Left ventricle myocardium superior (tissue), 1 donor: ENCODE measurements at regions not wholly inside any gene's neighbourhood (a gene's known extent, or its start where the extent isn't known, plus 50 kb on each side); places are given as distances from the start of the nearest gene placed in this dataset.

Source experiments
- ATAC-seq: fragments of 200-7000 bp; cut with Tn5 transposase; one replicate; pipeline ENCODE4 v1.9.1; 2020; ENCODE audit warnings: mild to moderate bottlenecking, moderate library complexity
- DNase-seq: peaks from one replicate; pipeline ENCODE4 v3.0.0-alpha.2; 2020
- intact Hi-C: fragments of 100-400 bp; cut with micrococcal nuclease; formaldehyde crosslinking; loops from one replicate; pipeline ENCODE4 v1.11.0; 2022
- donor health status: DM: no; HTN: yes; CAD: no; lungs with severe emphysema.

- no peak for DNase-seq
- intact Hi-C loops: no loop called here
- ATAC-seq: no peak
These were observed 109.1 kb downstream of the DAD1 start for GRCh38 chr14:22479776-22480464.

- ATAC-seq (no peak), DNase-seq (no peak)
- intact Hi-C loops: no loop called here
These were observed 109.9 kb downstream of the DAD1 start for GRCh38 chr14:22479132-22479531.

GRCh38 chr14:22478670-22479069 lies 110.4 kb downstream of the DAD1 start:
- intact Hi-C loops: no loop called here
- ATAC-seq (peak; percentile 28), DNase-seq (no peak)

- ATAC-seq: no peak
- DNase-seq: no peak
- intact Hi-C loops: no loop called here
These were observed 110.8 kb downstream of the DAD1 start for GRCh38 chr14:22478247-22478646.

GRCh38 chr14:22477569-22478194 lies 111.3 kb downstream of the DAD1 start:
- DNase-seq (no peak), ATAC-seq (no peak)
- intact Hi-C loops: no loop called here

- intact Hi-C loops: no loop called here
- peak; percentile 51 for ATAC-seq
- no peak for DNase-seq
These were observed 112.1 kb downstream of the DAD1 start for GRCh38 chr14:22476887-22477286.

GRCh38 chr14:22476005-22476751 lies 112.8 kb downstream of the DAD1 start:
- intact Hi-C loops: no loop called here
- no peak for DNase-seq
- no peak for ATAC-seq

GRCh38 chr14:22475381-22475780 lies 113.6 kb downstream of the DAD1 start:
- no peak for ATAC-seq
- DNase-seq: no peak
- intact Hi-C loops: no loop called here

- intact Hi-C loops: loop anchor here (5.0 kb wide), 1 partner anchor 83 kb away; no protein-coding TSS in a partner anchor
- DNase-seq (no peak), ATAC-seq (no peak)
These were observed 114.2 kb downstream of the DAD1 start for GRCh38 chr14:22474730-22475351.

GRCh38 chr14:22472935-22473854 lies 115.8 kb downstream of the DAD1 start:
- ATAC-seq (peak; percentile 57), DNase-seq (no peak)
- intact Hi-C loops: loop anchor here (5.0 kb wide), 1 partner anchor 81 kb away; no protein-coding TSS in a partner anchor

GRCh38 chr14:22472466-22472865 lies 116.6 kb downstream of the DAD1 start:
- no peak for DNase-seq
- intact Hi-C loops: loop anchor here (5.0 kb wide), 1 partner anchor 80 kb away; no protein-coding TSS in a partner anchor
- ATAC-seq: no peak

- DNase-seq: peak; percentile 57
- ATAC-seq: peak; percentile 60
- intact Hi-C loops: loop anchor here (5.0 kb wide), 1 partner anchor 79 kb away; no protein-coding TSS in a partner anchor
These were observed 117.4 kb downstream of the DAD1 start for GRCh38 chr14:22471545-22472121.

GRCh38 chr14:22469538-22470303 lies 119.3 kb downstream of the DAD1 start:
- ATAC-seq (no peak), DNase-seq (no peak)
- intact Hi-C loops: loop anchor here (5.0 kb wide), 1 partner anchor 77 kb away; no protein-coding TSS in a partner anchor

GRCh38 chr14:22468830-22469229 lies 120.2 kb downstream of the DAD1 start:
- ATAC-seq (no peak), DNase-seq (no peak)
- intact Hi-C loops: no loop called here

GRCh38 chr14:22466491-22466890 lies 122.5 kb downstream of the DAD1 start:
- no peak for ATAC-seq
- intact Hi-C loops: no loop called here
- DNase-seq: no peak

- no peak for ATAC-seq
- no peak for DNase-seq
- intact Hi-C loops: no loop called here
These were observed 123.7 kb downstream of the DAD1 start for GRCh38 chr14:22465201-22465840.
